ENCODE measurements at regions not wholly inside any gene's neighbourhood (a gene's known extent, or its start where the extent isn't known, plus 50 kb on each side); places are given as distances from the start of the nearest gene placed in this dataset.
A peak's percentile ranks its signal among the peaks of the same experiment; 100 is the strongest.

DNA sequence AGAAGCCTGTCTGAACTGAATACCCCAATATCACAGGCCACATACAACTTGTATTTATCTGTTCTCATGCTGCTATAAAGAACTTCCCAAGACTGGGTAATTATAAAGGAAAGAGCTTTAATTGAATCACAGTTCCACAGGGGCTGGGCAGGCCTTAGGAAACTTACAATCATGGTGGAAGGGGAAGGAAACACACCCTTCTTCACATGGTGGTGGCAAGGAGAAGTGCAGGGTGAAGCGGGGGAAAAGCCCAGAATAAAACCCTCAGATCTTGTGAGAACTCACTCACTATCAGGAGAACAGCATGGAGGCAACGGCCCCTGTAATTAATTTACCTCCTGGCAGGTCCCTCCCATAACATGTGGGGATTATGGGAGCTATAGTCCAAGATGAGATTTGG lies 50.3 kb upstream of the FNDC1 start:
- DNase-seq (ENCODE audit: low read depth, low spot score): no peak

DNA sequence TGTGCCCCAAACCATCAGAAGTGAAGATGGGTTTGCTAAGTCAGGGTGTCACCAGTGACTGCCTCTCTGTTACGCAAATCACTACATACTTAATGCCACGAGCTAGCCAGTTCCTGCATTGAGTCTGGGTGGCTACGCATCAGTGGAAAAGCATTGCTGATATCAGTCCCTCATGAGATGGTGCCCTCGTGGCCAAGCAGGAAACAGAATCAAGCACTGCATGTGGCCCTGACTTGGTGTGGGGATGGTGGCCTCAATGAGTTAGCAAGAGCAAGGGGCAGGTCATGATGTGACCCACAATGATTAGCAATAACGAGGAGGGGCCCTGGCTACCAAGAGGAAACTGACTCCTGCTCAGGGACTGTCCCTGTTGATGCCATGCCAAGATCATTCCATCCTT lies 51.6 kb upstream of the FNDC1 start:
- no peak for DNase-seq (ENCODE audit: low read depth, low spot score)

GRCh38 chr6:159117046-159117445 lies 52.2 kb upstream of the FNDC1 start:
- DNase-seq (ENCODE audit: low read depth, low spot score): no peak

DNA sequence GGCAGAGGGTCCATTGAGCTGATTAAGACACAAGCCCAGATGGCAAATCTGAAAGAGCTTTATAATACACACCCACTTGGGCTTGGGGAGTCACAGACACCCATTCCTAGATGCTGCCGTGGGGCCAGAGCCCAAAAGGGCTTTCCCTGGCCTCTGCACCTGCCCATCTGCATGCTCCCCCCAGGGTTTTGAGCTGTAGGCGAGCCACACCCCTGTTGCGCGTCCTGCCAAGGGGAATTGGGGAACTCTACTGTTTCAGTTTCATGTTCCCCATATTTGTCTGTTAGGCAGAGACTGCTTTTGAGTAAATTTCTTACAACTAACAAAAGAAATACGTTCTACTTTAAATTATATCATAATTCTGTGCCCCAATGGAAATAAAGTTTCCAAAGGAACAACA lies 52.9 kb upstream of the FNDC1 start:
- DNase-seq (ENCODE audit: low read depth, low spot score): no peak

DNA sequence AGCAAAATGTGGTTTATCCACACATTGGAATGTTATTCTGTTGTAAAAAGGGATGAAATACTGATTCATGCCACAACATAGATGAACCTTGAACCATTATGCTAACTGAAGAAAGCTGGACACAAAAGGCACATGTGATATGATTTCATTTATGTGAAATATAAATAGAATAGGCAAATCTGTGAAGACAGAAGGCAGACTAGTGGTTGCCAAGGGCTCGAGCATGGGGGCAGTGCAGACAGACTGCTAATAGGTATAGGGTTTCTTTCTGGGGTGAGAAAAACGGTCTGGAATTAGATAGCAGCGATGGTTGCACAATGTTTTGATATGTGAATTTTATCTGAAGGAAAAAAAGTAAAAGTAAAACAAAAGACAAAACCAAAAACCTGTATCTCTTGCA lies 54.6 kb upstream of the FNDC1 start:
- no peak for DNase-seq (ENCODE audit: low read depth, low spot score)

GRCh38 chr6:159113223-159113622 lies 56.0 kb upstream of the FNDC1 start:
- no peak for DNase-seq (ENCODE audit: low read depth, low spot score)

- no peak for DNase-seq (ENCODE audit: low read depth, low spot score)
These were observed 56.5 kb upstream of the FNDC1 start for GRCh38 chr6:159112714-159113113.

DNA sequence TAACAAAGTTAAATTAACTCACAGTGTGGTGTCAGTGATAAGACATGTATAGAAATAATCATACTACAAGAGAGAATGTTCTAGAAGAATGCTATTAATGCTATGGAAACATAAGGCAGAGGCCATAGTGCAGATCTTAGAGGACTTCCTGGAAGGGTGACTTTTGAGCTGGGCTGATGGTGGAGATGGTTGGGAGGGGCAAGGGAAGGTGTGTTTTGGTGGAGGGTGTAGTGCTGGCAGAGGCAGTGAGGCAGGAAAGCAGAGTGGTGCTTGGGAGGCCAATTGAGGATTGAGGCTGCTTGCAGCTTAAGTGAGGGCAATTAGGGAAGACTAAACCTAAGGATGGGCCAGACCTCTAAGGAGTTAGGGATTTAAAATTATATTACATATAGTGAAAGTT lies 58.5 kb upstream of the FNDC1 start:
- no peak for DNase-seq (ENCODE audit: low read depth, low spot score)

DNA sequence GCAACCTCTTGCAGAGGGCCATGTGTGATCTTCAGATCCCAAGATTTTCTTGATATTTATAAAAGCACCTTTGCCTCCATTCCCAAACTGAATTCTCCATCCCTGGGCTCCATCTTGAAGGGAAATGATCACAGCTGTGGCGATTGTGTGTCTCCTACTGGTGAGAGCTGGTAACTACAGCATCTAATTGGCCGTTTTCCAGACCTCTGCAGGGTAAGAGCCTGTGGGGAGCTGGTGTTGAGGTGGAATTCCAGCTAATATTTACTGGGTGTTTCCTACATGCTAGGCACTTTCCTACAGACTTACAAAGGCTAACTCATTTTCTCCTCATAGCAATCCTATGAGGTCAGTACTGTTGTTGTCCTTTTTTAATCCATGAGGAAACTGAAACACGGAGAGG lies 59.2 kb upstream of the FNDC1 start:
- no peak for DNase-seq (ENCODE audit: low read depth, low spot score)

- no peak for DNase-seq (ENCODE audit: low read depth, low spot score)
These were observed 59.8 kb upstream of the FNDC1 start for GRCh38 chr6:159109391-159109790.

DNA sequence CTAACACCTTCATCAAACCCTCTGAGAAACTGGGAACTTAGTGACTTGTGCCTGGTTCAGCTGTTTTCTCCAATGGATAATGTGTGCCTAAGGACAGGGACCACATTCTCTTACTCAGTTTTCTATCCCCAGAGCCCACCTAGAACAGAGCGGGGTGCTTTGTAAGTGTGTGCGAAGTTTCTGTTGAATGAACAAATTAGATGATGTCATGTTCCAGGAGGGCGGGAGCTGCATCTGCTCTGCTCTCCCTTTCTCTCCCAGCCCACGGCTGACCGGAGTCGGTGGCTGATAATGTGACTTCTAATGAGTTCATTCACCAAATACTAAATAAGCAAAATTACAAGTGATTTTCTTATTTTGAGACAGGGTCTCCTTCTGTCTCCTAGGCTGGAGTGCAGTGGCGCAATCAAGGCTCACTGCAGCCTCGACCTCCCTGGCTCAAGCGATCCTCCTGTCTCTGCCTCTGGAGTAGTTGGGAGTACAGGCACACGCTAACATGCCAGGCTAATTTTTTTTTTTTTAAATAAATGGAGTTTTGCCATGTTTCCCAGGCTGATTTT lies 60.7 kb upstream of the FNDC1 start:
- DNase-seq (ENCODE audit: low read depth, low spot score): no peak

GRCh38 chr6:159107451-159108260 lies 61.5 kb upstream of the FNDC1 start:
- DNase-seq (ENCODE audit: low read depth, low spot score): no peak

- DNase-seq (ENCODE audit: low read depth, low spot score): peak; percentile 76
These were observed 61.9 kb upstream of the TAGAP start for GRCh38 chr6:159106627-159107241.

- no peak for DNase-seq (ENCODE audit: low read depth, low spot score)
These were observed 60.9 kb upstream of the TAGAP start for GRCh38 chr6:159105716-159106115.

DNA sequence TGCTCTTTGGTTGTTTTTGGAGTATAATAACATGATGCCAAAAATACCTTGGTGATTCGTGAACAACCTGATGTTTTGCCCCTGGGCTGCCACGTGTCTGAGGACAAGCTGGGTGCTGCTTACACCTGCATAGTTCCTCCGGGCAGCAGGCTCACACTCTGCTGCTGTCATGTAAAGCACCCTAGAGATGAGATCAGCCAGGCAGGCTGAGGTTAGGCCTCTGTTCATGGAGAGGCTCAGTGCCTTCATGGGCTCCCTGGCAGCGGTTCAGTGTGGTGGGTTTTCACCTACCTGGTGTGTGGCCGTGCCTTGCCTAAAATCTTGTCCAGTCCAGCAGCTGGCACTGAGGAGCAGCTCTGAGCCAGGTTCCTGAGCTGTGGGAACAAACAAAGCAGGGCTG lies 60.1 kb upstream of the TAGAP start:
- DNase-seq (ENCODE audit: low read depth, low spot score): no peak

GRCh38 chr6:159104163-159104925 lies 59.6 kb upstream of the TAGAP start:
- peak; percentile 61 for DNase-seq (ENCODE audit: low read depth, low spot score)

DNA sequence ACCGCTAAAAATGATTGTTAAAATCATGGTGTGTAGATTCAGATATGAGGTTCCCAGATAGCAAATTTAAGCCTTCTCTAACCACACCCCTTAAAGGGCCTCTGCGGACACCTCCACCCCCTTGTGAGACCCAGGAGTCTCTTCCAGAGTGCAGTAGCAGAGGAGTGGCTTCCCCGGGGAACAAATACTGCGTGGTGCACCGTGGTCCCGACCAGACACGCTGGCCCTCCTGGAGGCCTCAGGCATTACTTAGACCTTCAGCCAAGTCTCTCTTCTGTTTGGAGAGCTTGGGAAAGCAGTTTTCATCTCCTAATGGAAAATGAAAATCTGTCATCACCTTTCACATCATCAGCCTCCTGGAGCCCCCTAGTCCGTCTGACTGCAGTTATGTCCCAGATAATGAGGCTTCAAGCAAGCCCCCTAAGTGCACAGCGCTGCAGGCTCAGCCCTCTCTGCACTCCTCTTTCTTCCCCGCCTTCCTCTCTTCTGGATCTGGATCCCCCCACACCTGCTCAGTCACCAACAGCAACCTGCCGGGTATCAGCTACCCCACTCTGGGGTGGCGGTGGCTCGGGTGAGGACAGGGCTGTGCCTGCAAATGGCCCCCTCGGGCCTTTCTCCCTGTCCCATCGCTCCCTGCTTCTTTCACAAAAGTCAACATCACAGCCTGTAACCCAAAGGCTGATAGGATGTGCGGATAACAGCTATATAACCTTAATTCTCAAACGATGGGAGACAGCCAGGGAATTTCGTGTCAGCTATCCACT lies 58.8 kb upstream of the TAGAP start:
- DNase-seq (ENCODE audit: low read depth, low spot score): no peak

DNA sequence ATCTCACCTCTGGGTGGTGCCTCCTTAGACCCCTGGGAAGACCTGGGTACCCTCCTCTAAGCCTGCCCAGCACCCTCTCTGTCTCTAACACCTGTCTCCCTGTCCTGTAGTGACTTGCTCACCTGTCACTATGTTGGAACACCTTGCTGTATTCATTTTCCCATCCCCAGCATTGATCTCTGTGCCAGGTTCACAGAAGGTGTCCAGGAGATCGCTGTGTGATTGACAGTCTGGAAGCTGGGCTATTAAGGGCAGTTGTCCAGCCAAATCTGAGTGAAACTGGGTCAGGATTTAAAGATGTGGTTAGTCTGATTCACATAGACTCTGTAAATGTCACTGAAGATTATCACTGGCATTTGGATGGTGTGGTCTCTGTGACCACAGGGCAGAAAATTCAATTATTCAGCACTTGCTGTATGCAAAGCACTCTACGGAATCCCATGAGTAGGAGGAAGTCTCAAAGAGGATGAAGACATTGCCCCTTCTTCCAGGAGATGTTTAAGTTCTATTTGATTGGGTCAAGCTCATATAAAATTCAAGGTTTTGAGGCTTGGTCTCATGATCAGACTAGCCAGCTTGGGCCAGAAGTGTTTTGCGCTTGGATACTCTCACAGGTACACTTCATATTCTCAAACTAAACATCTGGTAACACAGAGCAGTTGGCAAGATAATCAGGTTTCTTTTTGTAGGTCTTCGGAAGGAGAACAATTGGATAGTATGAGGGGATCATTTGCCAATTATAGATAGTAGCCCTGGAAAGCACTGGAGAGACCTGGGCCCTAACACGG lies 57.8 kb upstream of the TAGAP start:
- DNase-seq (ENCODE audit: low read depth, low spot score): no peak

GRCh38 chr6:159101656-159102055 lies 56.9 kb upstream of the TAGAP start:
- DNase-seq (ENCODE audit: low read depth, low spot score): no peak

DNA sequence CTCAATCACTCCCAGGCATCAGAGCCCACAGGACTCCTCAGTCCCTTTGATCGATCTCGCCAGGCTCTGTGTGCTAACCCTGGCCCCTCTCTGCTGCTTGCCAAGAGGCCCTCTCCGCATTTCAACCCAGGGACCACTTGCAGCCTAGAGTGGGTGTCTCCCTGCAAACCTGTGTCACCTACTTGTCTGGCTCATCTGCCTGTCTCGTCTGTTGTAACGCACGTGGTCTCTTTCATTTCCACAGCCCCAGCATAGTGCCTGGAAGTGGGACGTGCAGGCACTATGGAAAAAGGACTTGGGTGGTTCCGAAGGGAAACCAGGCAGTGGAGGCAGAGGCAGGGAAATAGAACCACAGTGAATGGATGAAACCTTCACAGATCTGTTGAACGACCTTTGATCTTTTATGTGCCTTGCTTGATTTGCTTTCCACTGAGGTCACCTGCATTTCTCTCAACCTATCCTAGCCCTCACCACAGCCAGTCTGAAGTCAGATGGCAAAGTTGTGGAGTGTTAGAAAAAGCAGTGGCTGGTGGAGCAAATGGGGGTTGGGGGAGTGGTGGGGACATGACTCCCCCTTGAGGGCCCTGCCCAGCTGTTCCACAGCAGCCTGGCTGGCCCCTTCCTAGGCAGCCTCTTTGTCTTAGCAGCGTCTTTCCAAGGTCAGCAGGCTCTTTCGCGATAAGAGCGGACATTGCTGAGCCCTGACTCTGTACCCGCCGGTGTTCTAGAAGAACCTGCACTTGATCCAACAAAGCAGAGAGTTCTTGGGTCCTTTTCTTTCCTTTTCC lies 55.8 kb upstream of the TAGAP start:
- no peak for DNase-seq (ENCODE audit: low read depth, low spot score)
